H9 (cell line): ENCODE measurements at regions not wholly inside any gene's neighbourhood (a gene's known extent, or its start where the extent isn't known, plus 50 kb on each side); places are given as distances from the start of the nearest gene placed in this dataset.

ENCODE experiments used
- DNase-seq: peaks from one replicate; pipeline ENCODE4 v3.0.0-alpha.2; 2017
- H2AFZ ChIP-seq: one replicate; pipeline ENCODE4 v1.6.1; 2013; ENCODE audit warnings: mild to moderate bottlenecking, low read length, control low read depth, moderate library complexity
- H2AK5ac ChIP-seq: 2 replicates; pipeline ENCODE4 v1.6.1; 2013; ENCODE audit warnings: low read length, control low read depth, mixed read lengths; ENCODE audit not compliant: insufficient read length
- H2BK120ac ChIP-seq: one replicate; pipeline ENCODE4 v1.6.1; 2013; ENCODE audit warnings: low read depth, mild to moderate bottlenecking, low read length, control low read depth, inconsistent platforms; ENCODE audit not compliant: poor library complexity, severe bottlenecking
- H2BK12ac ChIP-seq: 2 replicates; pipeline ENCODE4 v1.6.1; 2013; ENCODE audit warnings: low read length, control low read depth, mixed read lengths, low read depth; ENCODE audit not compliant: insufficient read length
- H2BK15ac ChIP-seq: 2 replicates; pipeline ENCODE4 v1.6.1; 2013; ENCODE audit warnings: low read depth, low read length, control low read depth
- H2BK20ac ChIP-seq: one replicate; pipeline ENCODE4 v1.6.1; 2013; ENCODE audit warnings: low read depth, mild to moderate bottlenecking, low read length, control low read depth, inconsistent platforms; ENCODE audit not compliant: poor library complexity, severe bottlenecking
- H2BK5ac ChIP-seq: 2 replicates; pipeline ENCODE4 v1.6.1; 2013; ENCODE audit warnings: low read length, control low read depth, mixed read lengths; ENCODE audit not compliant: insufficient read length
- H3K14ac ChIP-seq: 2 replicates; pipeline ENCODE4 v1.6.1; 2013; ENCODE audit warnings: low read length, control low read depth; ENCODE audit not compliant: insufficient read depth
- H3K18ac ChIP-seq: 2 replicates; pipeline ENCODE4 v1.6.1; 2013; ENCODE audit warnings: low read depth, mild to moderate bottlenecking, mixed read lengths, low read length, control low read depth; ENCODE audit not compliant: insufficient read length
- H3K23ac ChIP-seq: 2 replicates; pipeline ENCODE4 v1.6.1; 2013; ENCODE audit warnings: low read length, control low read depth, mixed read lengths, low read depth; ENCODE audit not compliant: insufficient read length
- H3K23me2 ChIP-seq: 2 replicates; pipeline ENCODE4 v1.6.1; 2013; ENCODE audit warnings: low read depth, mild to moderate bottlenecking, mixed read lengths, low read length, control low read depth; ENCODE audit not compliant: insufficient read length, poor library complexity, severe bottlenecking
- H3K27ac ChIP-seq: 2 replicates; pipeline ENCODE4 v1.5.1; 2013; ENCODE audit warnings: low read length, control low read depth, mixed read lengths, low read depth; ENCODE audit not compliant: insufficient read length
- H3K27me3 ChIP-seq: 2 replicates; pipeline ENCODE4 v1.6.1; 2013; ENCODE audit warnings: low read length, control low read depth, inconsistent platforms; ENCODE audit not compliant: insufficient read depth
- H3K4ac ChIP-seq: 2 replicates; pipeline ENCODE4 v1.6.1; 2013; ENCODE audit warnings: low read depth, mild to moderate bottlenecking, control low read depth, inconsistent platforms, low read length, moderate library complexity
- H3K4me1 ChIP-seq: 2 replicates; pipeline ENCODE4 v1.6.1; 2013; ENCODE audit warnings: low read length, control low read depth, inconsistent platforms; ENCODE audit not compliant: insufficient read depth
- H3K4me2 ChIP-seq: 2 replicates; pipeline ENCODE4 v1.6.1; 2013; ENCODE audit warnings: low read length, control low read depth, mixed read lengths; ENCODE audit not compliant: insufficient read length, insufficient read depth
- H3K56ac ChIP-seq: 2 replicates; pipeline ENCODE4 v1.6.1; 2013; ENCODE audit warnings: low read depth, mild to moderate bottlenecking, mixed read lengths, low read length, control low read depth; ENCODE audit not compliant: insufficient read length
- H3K79me1 ChIP-seq: 2 replicates; pipeline ENCODE4 v1.6.1; 2013; ENCODE audit warnings: low read depth, mild to moderate bottlenecking, moderate library complexity, low read length, control low read depth, inconsistent platforms; ENCODE audit not compliant: insufficient read depth, poor library complexity, severe bottlenecking
- H3K79me2 ChIP-seq: 2 replicates; pipeline ENCODE4 v1.6.1; 2013; ENCODE audit warnings: low read length, control low read depth, inconsistent platforms; ENCODE audit not compliant: insufficient read depth
- H3K9ac ChIP-seq: 2 replicates; pipeline ENCODE4 v1.6.1; 2013; ENCODE audit warnings: low read length, control low read depth, mixed read lengths; ENCODE audit not compliant: insufficient read length; ENCODE audit errors: extremely low read depth
- H3K9me3 ChIP-seq: one replicate; pipeline ENCODE4 v1.6.1; 2013; ENCODE audit warnings: low read depth, low read length, inconsistent platforms; ENCODE audit not compliant: control insufficient read depth
- H3T11ph ChIP-seq: one replicate; pipeline ENCODE4 v1.6.1; 2013; ENCODE audit warnings: mild to moderate bottlenecking, low read length, control low read depth, inconsistent platforms
- H4K20me1 ChIP-seq: one replicate; pipeline ENCODE4 v1.6.1; 2013; ENCODE audit not compliant: control insufficient read depth, insufficient read length, insufficient read depth
- H4K5ac ChIP-seq: 2 replicates; pipeline ENCODE4 v1.6.1; 2013; ENCODE audit warnings: low read depth, mild to moderate bottlenecking, mixed read lengths, low read length, control low read depth; ENCODE audit not compliant: insufficient read length
- H4K8ac ChIP-seq: replicated peaks from 2 replicates; pipeline ENCODE4 v1.6.1; 2013; ENCODE audit warnings: low read length, control low read depth, mixed read lengths, low read depth; ENCODE audit not compliant: insufficient read length
- H4K91ac ChIP-seq: 2 replicates; pipeline ENCODE4 v1.6.1; 2013; ENCODE audit warnings: low read depth, mild to moderate bottlenecking, moderate library complexity, mixed read lengths, low read length, control low read depth; ENCODE audit not compliant: insufficient read length
- H3K27ac Mint-ChIP-seq, 3 experiments: 2 replicates in 2 of 3; 3 replicates in 1 of 3; pipeline ENCODE4 v1.8.0; 2020 to 2021; ENCODE audit warnings: mixed read lengths in 3 of 3, mild to moderate bottlenecking in 1 of 3, moderate library complexity in 1 of 3
- H3K27me3 Mint-ChIP-seq: 2 replicates; pipeline ENCODE4 v1.8.0; 2021; ENCODE audit warnings: low read depth, mild to moderate bottlenecking, moderate library complexity, mixed read lengths
- H3K36me3 Mint-ChIP-seq, 3 experiments: 2 replicates in 2 of 3; 3 replicates in 1 of 3; pipeline ENCODE4 v1.8.0; 2020 to 2021; ENCODE audit warnings: low read depth in 3 of 3, mixed read lengths in 3 of 3; ENCODE audit not compliant: insufficient read depth in 1 of 3
- H3K4me1 Mint-ChIP-seq, 2 experiments: 2 replicates each; pipeline ENCODE4 v1.8.0; 2020; ENCODE audit warnings: mixed read lengths in 2 of 2
- H3K4me3 Mint-ChIP-seq, 2 experiments: 2 replicates in 1 of 2; 3 replicates in 1 of 2; pipeline ENCODE4 v1.8.0; 2020 to 2021; ENCODE audit warnings: mild to moderate bottlenecking in 2 of 2, mixed read lengths in 2 of 2, moderate library complexity in 1 of 2
- H3K9me3 Mint-ChIP-seq, 2 experiments: 2 replicates in 1 of 2; 3 replicates in 1 of 2; pipeline ENCODE4 v1.8.0; 2020; ENCODE audit warnings: mild to moderate bottlenecking in 2 of 2, mixed read lengths in 2 of 2, moderate library complexity in 1 of 2
- CTCF ChIP-seq: fragments of 200-600 bp; sonication (generic); conservative IDR thresholded peaks from 3 replicates; pipeline ENCODE4 v1.8.0; 2021; ENCODE audit warnings: antibody characterized with exemption, mild to moderate bottlenecking
- WGBS: extraction: QIAGEN DNeasy Blood & Tissue Kit; methylation state at CpG from one replicate; pipeline ENCODE4 v1.1.7; 2013; ENCODE audit warnings: missing lambda C conversion rate, low lambda C conversion rate, mixed read lengths; ENCODE audit not compliant: insufficient read length; ENCODE audit errors: extremely low coverage; 5-methylcytosine and 5-hydroxymethylcytosine counted together

- Mint-ChIP-seq H3K36me3 (no peaks in the 10 kb centered on the region), H3K27me3 (no peaks in the 10 kb centered on the region; the same call in 1 of the 2 replicates), H3K4me1 (peaks cover 4% of the 10 kb centered on the region in 2 experiments), H3K9me3 (no peaks in the 10 kb centered on the region), H3K4me3 (no peak overlapping the region), H3K27ac (no peak overlapping the region)
- Histone ChIP-seq H2BK20ac (no peak overlapping the region), H3K9me3 (no peaks in the 10 kb centered on the region), H2AFZ (no peak overlapping the region), H3K27me3 (no peaks in the 10 kb centered on the region), H3K27ac (no peak overlapping the region), H3K79me1 (no peaks in the 10 kb centered on the region), H4K5ac (no peak overlapping the region), H3K9ac (no peak overlapping the region), H2BK120ac (no peak overlapping the region), H4K91ac (no peak overlapping the region), H3K56ac (no peak overlapping the region), H3K79me2 (no peaks in the 10 kb centered on the region), H3K4me1 (no peaks in the 10 kb centered on the region), H2BK12ac (no peak overlapping the region), H3K23me2 (no peaks in the 10 kb centered on the region), H3K18ac (no peak overlapping the region), H2BK15ac (no peak overlapping the region), H3K4ac (no peak overlapping the region), H4K8ac (no peak overlapping the region), H3T11ph (no peak overlapping the region), H3K14ac (no peak overlapping the region), H2BK5ac (no peak overlapping the region), H2AK5ac (no peak overlapping the region), H3K4me2 (no peak overlapping the region), H3K23ac (no peak overlapping the region), H4K20me1 (no peaks in the 10 kb centered on the region)
- no peak for DNase-seq
- no peak for TF ChIP-seq CTCF
- WGBS, result no CpG with 5 or more reads among the region's 2 CpGs
Measured at GRCh38 chr5:163772644-163773043, 267.2 kb downstream of the MAT2B start.
